GM21529 (cell line): ENCODE measurements at regions not wholly inside any gene's neighbourhood (a gene's known extent, or its start where the extent isn't known, plus 50 kb on each side); places are given as distances from the start of the nearest gene placed in this dataset.
"Not testable (repeated sequence)": the region's sequence is repeated elsewhere in the genome, so short reads cannot be mapped to it uniquely, and the experiment has no call there.

Source experiments
- ATAC-seq: cut with Tn5 transposase; IDR thresholded peaks from one replicate; pipeline ENCODE4 v1.9.1; 2021; ENCODE audit not compliant: unreplicated experiment

DNA sequence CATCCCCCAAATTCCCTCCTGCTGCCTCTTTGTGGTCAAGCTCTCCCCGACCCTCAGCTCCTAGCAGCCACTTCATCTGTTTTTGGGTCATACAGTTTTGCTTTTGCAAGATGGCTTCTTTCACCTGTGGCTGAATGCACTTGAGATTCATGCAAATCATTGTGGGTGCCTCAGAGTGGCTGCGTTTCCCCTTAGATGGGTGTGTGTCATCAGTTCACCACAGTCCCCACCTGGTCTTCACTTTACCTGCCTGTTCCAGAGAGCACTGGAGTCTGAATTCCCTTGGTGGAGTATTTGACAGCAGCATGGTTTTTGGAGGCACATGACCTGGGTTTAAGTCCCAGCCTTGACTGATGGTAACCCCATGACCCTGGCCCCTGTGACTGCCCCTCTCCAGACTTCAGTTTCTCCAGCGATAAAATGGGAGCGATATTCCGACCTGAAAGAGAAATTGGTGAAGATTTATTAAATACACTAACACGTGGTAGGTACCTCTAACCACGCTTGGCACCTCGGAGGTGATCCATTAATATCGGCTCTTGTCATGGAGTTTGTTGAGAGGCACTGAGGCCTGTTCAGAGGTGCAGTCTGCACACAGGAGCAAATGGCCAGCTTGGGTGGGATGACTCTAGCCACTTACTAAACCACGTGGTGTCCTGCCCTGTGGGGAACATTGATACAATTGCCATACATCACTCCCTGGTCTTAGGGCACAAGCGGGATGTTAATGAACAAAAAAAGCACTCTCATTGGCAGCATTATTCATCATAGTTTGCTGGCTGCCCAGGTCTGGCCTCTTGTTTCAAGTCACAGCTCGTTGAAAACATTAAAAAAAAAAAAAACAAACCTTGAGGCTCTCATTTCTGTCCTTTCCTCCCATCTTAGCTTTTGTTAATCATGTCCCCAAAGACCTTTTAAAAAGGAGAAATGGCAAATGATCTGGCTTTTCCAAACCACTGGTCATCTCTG is 167.2 kb upstream of the KCNG1 start:
- ATAC-seq = no peak

- no peak for ATAC-seq
These were observed 166.0 kb upstream of the KCNG1 start for GRCh38 chr20:51188941-51189340.

GRCh38 chr20:51187261-51187660 is 164.4 kb upstream of the KCNG1 start:
- ATAC-seq = no peak

- no peak for ATAC-seq
These were observed 163.0 kb upstream of the KCNG1 start for GRCh38 chr20:51185861-51186260.

DNA sequence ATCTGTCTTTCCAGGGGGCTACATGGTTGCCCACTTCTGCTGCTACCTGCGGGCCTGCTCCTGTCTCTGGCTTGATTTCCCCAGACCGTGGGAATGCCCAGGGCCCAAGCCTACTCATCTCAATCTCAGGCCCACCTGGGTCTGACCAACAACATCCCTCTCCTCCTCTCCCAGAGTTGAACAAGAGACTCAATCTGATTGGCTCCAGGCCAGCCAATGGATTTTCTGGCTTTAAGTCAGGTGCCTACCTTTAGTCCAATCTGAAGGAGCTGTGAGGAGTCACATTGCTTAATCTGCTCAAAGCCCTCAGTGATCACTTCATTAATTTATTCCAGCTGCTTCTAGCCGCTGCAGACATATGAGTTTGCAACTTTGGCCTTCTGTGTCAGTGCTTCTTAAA is 162.4 kb upstream of the KCNG1 start:
- ATAC-seq = no peak

DNA sequence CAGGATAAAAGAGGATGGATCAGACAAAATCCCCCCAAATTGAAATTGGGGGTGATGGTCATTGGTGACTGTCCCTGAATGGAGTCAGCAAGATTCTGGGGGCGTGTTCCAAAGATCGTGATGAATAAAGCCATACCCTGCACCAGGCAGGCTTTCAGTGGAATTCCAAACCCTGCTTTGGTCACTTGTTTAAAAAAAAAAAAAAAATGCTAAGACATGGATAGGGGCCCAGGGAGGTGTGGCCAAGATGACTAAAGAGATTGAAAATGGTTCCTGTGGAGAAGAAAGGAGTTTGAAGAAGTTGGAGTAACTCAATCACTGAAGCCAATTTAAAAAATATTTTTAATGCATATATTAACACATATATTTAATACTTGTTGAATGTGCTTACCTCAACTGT is 161.4 kb upstream of the KCNG1 start:
- ATAC-seq = no peak

GRCh38 chr20:51183451-51183850 is 160.5 kb upstream of the KCNG1 start:
- ATAC-seq = no peak

DNA sequence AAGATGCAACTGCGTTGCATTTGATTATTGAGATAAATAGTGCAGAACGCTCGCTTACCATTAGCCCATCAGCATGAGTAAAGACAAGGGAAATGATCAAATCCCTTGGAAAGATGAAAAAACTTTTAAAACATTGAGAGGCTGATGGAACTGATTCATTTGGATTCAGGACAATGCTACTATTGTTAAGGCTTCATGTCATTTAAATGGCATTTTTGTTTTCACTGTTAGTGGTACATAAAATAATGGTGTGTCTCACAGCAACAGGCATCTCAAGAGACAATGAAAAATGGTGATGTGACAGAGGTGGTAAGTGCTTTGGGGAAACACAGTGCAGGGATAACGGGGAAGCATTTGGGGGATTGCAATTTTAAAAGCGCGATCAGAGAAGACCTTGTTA is 159.7 kb upstream of the KCNG1 start:
- ATAC-seq = no peak

DNA sequence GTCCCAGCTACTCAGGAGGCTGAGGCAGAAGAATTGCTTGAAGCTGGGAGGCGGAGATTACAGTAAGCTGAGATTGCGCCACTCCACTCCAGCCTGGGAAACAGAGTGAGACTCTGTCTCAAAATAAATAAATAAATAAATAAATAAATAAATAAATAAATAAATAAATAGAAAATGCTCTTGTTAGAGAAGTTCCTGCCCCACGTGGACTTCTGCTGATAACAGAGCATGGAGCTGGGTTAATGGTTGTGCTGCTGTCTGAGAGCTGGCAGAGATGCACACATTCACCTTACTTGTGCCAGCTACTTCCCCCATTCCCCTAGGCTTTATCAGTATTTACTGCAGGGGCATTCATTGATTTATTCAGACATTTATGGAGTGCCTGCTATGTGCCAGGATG is 155.2 kb upstream of the KCNG1 start:
- no peak for ATAC-seq

DNA sequence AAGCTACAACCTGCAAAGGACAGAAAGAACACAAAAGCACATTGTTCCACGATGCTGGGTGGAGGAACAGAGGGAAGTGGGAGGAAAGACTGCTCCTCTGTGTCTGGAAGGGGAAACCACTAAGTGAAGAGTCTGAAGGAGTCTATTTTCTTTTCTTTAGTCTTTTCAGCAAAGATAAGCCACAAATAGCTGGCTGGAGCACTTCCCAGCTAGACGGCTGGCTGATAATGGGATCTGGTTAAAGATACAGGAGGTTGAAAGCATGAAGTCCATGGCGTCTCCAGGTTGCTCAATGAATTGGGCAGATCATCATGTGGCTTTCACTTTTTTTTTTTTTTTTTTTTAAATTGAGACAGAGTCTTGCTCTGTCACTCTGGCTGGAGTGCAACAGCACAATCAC is 154.0 kb upstream of the KCNG1 start:
- no peak for ATAC-seq

DNA sequence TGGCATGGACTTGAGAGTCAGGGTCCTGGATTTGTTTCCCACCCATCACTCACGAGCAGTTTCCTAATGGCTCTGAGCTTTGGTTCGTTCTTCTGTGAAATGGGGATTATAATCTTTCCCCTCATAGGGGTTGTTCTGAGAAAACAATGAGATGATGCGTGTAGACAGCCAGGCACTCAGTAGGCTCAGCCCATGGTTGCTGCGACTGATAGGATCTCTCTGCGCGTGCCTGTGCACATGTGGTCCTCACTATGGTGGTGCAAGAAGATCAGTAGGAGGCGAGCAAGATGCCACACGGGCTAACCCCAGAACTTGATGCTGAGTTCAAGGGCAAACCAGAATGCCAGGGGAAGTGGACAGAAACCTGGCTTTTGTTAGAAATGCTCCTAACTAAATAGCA is 153.5 kb upstream of the KCNG1 start:
- ATAC-seq = no peak

DNA sequence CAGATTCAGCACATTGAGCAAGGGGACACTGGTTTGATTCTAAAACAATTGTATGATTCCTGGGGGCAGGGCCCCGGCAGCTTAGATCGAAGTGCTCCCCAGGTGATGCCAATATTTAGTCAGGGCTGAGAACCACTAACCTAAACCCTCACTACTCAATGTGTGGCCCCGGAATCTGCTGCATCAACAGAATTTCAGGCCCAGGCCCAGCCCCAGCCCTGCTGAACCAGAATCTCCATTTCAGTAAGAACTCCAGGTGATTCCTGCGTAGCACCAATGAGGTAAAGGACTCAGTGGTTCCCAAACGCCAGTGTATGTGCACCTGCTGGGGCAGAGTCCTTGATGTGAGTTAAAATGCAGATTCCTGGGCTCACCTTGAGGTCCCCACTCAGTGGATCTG is 152.8 kb upstream of the KCNG1 start:
- ATAC-seq = no peak

- no peak for ATAC-seq
These were observed 152.2 kb upstream of the KCNG1 start for GRCh38 chr20:51175156-51175555.

DNA sequence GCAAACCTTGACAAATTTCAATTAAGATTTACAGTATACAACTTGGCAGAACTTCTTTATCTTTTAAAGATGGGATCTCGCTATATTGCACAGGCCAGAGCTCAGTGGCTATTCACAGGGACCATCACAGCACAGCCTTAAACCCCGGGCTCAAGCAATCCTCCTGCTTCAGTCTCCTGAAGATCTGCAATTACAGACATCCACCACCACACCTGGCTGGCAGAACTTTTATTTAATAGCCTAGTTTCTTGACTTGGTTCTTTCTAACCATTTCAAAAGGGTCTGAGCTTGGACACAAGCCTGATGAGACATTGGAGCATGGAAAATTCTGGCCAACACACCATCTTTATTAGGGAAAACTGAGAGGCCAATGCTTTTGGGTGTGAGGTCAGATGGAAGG is 151.6 kb upstream of the KCNG1 start:
- ATAC-seq = no peak

DNA sequence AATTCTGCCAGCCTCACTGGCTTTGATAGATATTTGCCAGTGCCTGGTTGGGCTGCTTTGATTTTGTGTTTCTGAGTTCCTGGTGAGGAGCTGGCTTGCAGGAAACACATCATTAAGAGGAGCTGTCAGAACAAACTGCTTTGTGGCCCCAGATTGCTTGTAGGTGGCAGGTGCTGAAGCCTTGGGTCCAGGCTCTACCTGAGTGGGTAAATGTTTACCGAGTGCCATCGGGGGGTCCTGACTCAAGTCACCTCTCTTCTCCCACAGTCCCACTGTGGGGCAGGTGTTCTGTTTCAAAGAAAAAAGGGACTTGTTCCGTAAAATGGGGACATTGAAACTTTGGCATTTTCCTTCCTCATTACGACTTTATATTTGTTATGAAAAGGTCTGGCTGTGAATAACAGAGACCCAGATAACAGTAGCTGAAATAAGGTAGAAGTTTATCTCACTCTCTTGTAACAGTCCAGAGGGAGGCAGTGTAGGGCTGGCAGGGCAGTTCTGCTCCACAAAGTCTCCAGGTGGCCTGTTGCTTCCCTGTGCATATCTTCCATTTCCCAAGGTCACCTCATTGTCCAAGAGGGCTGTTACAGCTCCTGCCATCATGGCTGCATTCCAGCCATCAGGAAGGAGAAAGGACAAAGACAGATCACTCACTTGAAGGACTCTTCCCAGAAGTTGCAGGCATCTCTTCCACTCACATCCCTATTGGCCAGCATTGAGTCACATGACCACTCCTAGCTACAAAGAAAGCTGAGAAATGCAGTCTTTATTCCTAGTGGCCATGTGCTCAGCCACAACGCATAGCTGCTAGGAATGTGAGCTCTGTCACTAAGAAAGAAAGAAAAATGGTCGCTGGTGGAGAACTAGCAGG is 149.9 kb upstream of the KCNG1 start:
- ATAC-seq = no peak

GRCh38 chr20:51171141-51171540 is 148.2 kb upstream of the KCNG1 start:
- no peak for ATAC-seq

- no peak for ATAC-seq
These were observed 146.9 kb upstream of the KCNG1 start for GRCh38 chr20:51169813-51170212.

DNA sequence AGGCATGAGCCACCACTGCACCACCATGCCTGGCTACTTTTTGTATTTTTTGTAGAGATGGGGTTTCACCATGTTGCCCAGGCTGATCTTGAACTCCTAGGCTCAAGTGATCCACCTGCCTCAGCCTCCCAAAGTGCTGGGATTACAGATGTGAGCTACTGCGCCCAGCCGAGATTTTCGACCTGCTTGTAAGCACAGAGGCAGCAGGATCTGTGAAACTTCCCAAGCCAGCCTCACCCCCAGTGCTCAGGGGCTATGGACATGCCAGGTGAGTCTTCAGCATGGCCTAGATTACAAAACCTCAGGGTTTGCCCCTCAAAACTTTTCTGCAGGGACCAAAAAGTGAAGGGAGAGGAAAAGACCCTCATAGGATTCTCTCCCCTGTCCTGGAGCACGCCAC is 145.0 kb upstream of the KCNG1 start:
- not testable (repeated sequence) for ATAC-seq

DNA sequence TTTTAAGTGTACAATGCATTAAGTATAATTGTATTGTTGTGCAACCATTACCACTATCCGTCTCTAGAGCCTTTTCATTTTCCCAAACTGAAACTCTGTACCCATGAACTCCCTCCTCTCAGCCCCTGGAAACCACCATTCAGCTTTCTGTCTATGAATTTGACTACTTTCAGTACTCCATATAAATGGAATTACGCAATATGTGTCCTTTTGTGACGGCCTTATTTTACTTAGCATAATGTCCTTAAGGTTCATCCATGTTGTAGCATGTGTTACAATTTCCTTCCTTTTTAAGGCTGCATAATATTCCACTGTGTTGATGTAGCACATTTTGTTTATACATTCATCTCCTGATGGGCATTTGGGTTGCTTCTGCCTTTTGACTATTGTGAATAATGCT is 143.6 kb upstream of the KCNG1 start:
- ATAC-seq = no peak

- no peak for ATAC-seq
These were observed 142.2 kb upstream of the KCNG1 start for GRCh38 chr20:51165131-51165530.

GRCh38 chr20:51164731-51165130 is 141.8 kb upstream of the KCNG1 start:
- no peak for ATAC-seq

DNA sequence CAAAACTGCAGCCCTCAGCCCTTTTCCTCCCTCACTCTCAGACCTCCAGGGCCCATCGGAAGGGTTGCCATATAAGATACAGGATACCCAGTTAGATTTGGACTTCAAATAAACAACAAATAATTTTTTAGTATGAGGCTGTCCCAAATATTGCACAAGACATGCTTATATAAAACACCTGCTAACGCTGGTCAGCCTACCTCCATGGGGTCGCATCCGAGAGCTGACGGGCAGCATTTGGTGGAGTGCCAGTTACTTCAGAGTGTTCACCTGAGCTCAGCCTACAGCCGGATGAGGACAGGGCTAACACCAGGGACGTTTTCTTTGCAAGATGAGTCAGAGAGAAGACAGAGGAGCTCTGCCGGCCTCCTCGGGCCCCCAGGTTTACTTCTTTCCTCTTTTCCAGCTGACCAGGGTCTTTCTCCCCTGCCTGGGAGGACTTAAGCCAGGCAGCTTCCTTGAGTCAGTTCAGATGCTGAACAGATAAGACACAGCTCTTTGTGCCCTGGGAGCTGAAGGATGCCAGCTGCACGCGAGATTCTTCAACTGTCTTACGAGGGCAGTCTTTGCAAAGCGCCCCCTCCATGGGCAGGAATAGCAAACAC is 141.2 kb upstream of the KCNG1 start:
- ATAC-seq = no peak
